Hepatocyte (in vitro differentiated cells): ENCODE measurements at regions not wholly inside any gene's neighbourhood (a gene's known extent, or its start where the extent isn't known, plus 50 kb on each side); places are given as distances from the start of the nearest gene placed in this dataset.

Experiments
- EZH2phosphoT487 ChIP-seq: fragments of 200-600 bp; sonication (generic); IDR thresholded peaks from one replicate; pipeline ENCODE4 v1.6.1; 2018; ENCODE audit warnings: antibody characterized with exemption, mild to moderate bottlenecking, low read depth, moderate library complexity; ENCODE audit not compliant: unreplicated experiment, severe bottlenecking
- TF ChIP-seq, protein P1 (sequence below): fragments of 200-600 bp; sonication (generic); IDR thresholded peaks from 2 replicates; pipeline ENCODE4 v1.5.1; 2016; ENCODE audit warnings: antibody characterized with exemption, mild to moderate bottlenecking; ENCODE audit not compliant: poor library complexity

DNA sequence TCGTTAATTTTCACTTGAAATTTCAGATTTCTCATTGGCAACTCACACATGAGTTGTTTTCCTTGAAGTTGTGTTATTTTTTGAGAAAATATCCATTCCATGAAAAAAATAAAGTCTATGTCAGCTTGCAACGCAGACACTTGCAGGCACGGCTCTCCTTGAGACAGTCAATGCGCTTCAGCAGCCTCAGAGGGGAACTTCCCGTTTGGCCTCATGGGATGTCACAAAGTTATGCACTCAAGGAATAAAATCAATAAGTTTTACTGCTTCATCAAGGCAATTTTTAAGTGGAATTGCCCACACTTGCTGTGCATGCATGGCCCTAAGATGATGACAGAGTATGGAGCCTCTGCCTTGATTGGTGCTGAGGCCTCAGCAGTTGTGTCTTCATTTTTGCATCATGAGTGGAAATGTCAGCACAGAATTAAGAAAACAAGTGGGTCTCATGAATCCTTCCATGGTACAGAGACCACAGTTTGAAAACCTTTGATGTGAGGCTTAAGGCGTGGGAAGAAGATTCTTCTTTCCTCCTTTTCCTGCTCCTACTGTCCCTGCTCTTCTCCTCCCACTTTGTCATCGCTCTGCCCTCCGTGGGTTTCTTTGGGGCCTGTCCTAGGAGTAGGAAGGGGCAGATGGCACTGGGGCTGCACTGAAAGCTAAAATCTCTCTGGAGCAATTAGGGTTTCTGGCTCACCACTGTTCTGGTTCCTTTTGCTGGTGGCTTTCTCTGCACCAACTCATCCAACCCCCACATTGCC is 509.0 kb upstream of the B3GAT1 start:
- no peak for TF ChIP-seq EZH2phosphoT487
- TF ChIP-seq, protein P1, sequence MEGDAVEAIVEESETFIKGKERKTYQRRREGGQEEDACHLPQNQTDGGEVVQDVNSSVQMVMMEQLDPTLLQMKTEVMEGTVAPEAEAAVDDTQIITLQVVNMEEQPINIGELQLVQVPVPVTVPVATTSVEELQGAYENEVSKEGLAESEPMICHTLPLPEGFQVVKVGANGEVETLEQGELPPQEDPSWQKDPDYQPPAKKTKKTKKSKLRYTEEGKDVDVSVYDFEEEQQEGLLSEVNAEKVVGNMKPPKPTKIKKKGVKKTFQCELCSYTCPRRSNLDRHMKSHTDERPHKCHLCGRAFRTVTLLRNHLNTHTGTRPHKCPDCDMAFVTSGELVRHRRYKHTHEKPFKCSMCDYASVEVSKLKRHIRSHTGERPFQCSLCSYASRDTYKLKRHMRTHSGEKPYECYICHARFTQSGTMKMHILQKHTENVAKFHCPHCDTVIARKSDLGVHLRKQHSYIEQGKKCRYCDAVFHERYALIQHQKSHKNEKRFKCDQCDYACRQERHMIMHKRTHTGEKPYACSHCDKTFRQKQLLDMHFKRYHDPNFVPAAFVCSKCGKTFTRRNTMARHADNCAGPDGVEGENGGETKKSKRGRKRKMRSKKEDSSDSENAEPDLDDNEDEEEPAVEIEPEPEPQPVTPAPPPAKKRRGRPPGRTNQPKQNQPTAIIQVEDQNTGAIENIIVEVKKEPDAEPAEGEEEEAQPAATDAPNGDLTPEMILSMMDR, result no peak
